AG09319 (cell line): ENCODE measurements at regions not wholly inside any gene's neighbourhood (a gene's known extent, or its start where the extent isn't known, plus 50 kb on each side); places are given as distances from the start of the nearest gene placed in this dataset.

Experiments used
- DNase-seq: peaks from one replicate; pipeline ENCODE4 v3.0.0-alpha.2; 2010; ENCODE audit warnings: low read depth; ENCODE audit errors: extremely low read depth
- CTCF ChIP-seq: IDR thresholded peaks from 2 replicates; pipeline ENCODE4 v1.5.1; 2011; ENCODE audit warnings: low read depth, mild to moderate bottlenecking, inconsistent platforms, low read length, moderate library complexity

GRCh38 chr12:61939977-61940376 lies 320.2 kb upstream of the USP15 start:
- DNase-seq, result no peak
- no peak for TF ChIP-seq CTCF

GRCh38 chr12:61956545-61956944 lies 303.7 kb upstream of the USP15 start:
- TF ChIP-seq CTCF, result no peak

GRCh38 chr12:61974461-61974860 lies 285.7 kb upstream of the USP15 start:
- no peak for TF ChIP-seq CTCF
- DNase-seq, result no peak

More at GRCh38 chr12:61956545-61956944, 303.7 kb upstream of the USP15 start:
- DNase-seq, result no peak

GRCh38 chr12:61985830-61986229 lies 274.4 kb upstream of the USP15 start:
- TF ChIP-seq CTCF, result no peak

GRCh38 chr12:61987173-61987572 lies 273.0 kb upstream of the USP15 start:
- no peak for DNase-seq

More at GRCh38 chr12:61985830-61986229, 274.4 kb upstream of the USP15 start:
- DNase-seq, result no peak

GRCh38 chr12:61991661-61992060 lies 268.5 kb upstream of the USP15 start:
- TF ChIP-seq CTCF, result no peak
- no peak for DNase-seq

More at GRCh38 chr12:61987173-61987572, 273.0 kb upstream of the USP15 start:
- no peak for TF ChIP-seq CTCF

GRCh38 chr12:61993734-61994345 lies 266.4 kb upstream of the USP15 start:
- peak; percentile 41 for TF ChIP-seq CTCF
- no peak for DNase-seq
